ENCODE measurements at regions not wholly inside any gene's neighbourhood (a gene's known extent, or its start where the extent isn't known, plus 50 kb on each side); places are given as distances from the start of the nearest gene placed in this dataset.

- TF ChIP-seq REST (IDR thresholded peaks at IDR 0.05; ENCODE audit: insufficient read depth in 1 of 2, low read depth in 2 of 2, low read length in 1 of 2), result no peak
- TF ChIP-seq, protein P1, sequence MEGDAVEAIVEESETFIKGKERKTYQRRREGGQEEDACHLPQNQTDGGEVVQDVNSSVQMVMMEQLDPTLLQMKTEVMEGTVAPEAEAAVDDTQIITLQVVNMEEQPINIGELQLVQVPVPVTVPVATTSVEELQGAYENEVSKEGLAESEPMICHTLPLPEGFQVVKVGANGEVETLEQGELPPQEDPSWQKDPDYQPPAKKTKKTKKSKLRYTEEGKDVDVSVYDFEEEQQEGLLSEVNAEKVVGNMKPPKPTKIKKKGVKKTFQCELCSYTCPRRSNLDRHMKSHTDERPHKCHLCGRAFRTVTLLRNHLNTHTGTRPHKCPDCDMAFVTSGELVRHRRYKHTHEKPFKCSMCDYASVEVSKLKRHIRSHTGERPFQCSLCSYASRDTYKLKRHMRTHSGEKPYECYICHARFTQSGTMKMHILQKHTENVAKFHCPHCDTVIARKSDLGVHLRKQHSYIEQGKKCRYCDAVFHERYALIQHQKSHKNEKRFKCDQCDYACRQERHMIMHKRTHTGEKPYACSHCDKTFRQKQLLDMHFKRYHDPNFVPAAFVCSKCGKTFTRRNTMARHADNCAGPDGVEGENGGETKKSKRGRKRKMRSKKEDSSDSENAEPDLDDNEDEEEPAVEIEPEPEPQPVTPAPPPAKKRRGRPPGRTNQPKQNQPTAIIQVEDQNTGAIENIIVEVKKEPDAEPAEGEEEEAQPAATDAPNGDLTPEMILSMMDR (IDR thresholded peaks at IDR 0.05), result no peak
Measured at GRCh38 chr7:28236560-28236959, 56.0 kb upstream of the JAZF1 start.

Measured in Panc1 (cell line).